ENCODE measurements at regions not wholly inside any gene's neighbourhood (a gene's known extent, or its start where the extent isn't known, plus 50 kb on each side); places are given as distances from the start of the nearest gene placed in this dataset.

DNA sequence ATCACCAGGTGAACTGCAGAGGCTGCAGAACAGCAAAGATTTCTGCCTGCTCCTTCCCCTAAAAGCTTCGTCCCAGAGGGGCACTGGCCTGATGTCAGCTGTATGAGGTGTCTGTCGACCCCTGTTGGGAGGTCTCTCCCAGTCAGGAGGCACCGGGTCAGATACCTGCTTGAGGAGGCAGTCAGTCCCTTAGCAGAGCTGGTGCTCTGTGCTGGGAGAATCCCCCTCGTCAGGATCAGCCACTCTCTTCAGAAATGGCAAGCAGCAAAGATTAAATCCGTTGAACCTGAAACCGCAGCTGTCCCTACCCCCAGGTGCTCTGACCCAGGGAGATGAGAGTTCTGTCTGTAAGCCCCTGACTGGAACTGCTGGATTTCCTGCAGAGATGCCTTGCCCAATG lies 1166.3 kb upstream of the ADGRL3 start:
- no peak for DNase-seq (ENCODE audit: low spot score)
- intact Hi-C loops (cut with DNase I) = no loop called here

DNA sequence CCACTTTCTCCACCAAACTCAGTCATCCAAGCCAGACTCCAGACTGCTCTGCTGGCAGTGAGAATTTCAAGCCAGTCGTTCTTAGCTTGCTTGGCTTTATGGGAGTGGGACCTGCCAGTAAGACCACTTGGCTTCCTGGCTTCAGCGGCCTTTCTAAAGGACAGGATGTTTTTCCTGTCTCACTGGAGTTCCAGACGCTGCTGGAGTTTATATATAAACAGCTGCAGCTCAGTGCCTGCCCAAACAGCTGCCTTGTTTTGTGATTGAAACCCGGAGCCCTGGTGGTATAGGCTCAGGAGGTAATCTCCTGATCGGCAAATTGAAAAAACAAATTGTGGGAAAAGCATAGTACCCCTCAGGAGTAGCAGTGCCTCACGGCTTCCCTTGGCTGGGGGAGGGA lies 1165.8 kb upstream of the ADGRL3 start:
- no peak for DNase-seq (ENCODE audit: low spot score)
- intact Hi-C loops (cut with DNase I) = no loop called here

DNA sequence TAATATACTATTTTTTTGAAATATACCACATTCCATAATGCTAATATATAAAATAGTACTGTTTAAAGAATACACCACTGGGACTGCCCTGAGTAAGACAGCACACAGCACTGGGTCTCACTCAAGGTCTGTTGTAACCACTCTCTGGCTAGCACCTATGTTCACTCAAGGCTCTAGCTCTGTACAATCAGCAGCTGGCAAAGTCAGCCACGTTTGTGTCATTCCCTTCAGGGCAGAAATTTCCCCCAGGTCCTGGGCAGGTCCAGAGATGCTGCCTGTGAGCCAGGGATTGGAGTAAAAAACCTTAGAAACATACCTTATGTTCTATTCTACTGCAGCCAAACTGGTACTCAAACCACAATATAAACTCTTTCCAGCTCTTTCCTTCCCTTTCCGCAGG lies 1160.2 kb upstream of the ADGRL3 start:
- intact Hi-C loops (cut with DNase I) = no loop called here
- DNase-seq (ENCODE audit: low spot score) = no peak

DNA sequence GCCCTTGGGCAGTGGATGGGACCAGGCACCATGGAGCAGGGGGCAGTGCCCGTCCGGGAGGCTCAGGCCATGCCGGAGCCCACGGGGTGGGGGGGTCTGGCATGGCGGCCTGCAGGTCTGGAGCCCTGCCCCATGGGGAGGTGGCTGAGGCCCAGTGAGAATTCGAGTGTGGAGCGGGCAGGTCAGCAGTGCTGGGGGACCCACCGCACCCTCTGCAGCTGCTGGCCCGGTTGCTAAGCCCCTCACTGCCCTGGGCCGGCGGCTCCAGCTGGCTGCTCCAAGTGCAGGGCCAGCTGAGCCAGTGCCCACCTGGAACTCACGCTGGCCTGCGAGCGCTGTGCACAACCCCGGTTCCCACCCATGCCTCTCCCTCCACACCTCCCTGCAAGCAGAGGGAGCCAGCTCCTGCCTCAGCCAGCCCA lies 1157.9 kb upstream of the ADGRL3 start:
- no peak for DNase-seq (ENCODE audit: low spot score)
- intact Hi-C loops (cut with DNase I) = no loop called here

DNA sequence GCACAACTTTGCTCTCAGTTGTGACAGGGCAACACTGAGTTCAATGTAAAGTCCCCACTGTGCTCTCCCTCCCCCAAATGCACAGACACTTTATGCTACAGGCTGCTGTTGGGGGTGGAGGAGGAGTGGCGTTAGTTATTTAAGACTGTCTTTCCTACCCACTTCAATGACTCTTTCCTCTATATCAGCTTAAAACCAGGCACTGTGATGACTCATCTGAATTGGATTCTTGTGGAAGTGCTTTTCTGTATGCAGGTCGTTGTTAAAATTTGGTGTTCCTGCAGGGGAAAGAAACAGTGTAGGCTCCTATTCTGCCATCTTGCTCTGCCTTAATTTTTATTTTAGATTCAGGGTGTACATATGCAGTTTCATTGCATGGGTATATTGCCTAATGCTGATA lies 1157.2 kb upstream of the ADGRL3 start:
- intact Hi-C loops (cut with DNase I) = no loop called here

DNA sequence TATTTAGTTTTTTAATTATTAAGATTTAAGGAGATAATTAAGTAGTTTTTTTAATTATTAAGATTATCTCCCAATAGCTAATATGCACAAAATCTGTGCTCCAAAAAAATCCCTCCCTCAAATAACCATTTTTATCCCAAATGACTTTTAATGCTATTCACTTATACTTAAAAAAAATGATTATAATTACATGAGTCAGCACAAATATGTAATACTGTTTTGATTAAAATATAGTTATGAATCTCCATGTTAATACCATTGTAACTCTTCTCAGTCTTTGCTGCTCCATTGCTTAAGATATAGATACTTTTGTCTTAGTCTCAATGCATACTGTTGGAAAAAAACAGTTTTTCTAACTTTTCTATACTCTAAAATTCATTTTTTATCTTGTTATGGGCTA lies 1121.1 kb upstream of the ADGRL3 start:
- DNase-seq (ENCODE audit: low spot score) = no peak
- intact Hi-C loops (cut with DNase I) = no loop called here

More for the DNA sequence above, 1157.2 kb upstream of the ADGRL3 start:
- no peak for DNase-seq (ENCODE audit: low spot score)

DNA sequence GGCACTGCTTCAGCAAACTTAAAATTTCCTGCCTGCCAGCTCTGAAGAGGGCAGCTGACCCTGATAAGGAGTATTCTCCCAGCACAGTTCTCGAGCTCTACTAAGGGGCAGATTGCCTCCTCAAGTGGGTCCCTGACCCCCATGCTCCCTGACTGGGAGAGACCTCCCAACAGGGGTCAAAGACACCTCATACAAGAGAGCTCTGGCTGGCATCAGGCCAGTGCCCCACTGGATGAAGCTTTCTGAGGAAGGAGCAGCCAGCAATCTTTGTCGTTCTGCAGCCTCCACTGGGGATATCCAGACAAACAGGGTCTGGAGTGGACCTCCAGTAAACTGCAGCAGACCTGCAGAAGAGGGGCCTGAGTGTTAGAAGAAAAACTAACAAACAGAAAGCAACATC lies 1118.3 kb upstream of the ADGRL3 start:
- peak; percentile 49 for DNase-seq (ENCODE audit: low spot score)
- intact Hi-C loops (cut with DNase I) = no loop called here

DNA sequence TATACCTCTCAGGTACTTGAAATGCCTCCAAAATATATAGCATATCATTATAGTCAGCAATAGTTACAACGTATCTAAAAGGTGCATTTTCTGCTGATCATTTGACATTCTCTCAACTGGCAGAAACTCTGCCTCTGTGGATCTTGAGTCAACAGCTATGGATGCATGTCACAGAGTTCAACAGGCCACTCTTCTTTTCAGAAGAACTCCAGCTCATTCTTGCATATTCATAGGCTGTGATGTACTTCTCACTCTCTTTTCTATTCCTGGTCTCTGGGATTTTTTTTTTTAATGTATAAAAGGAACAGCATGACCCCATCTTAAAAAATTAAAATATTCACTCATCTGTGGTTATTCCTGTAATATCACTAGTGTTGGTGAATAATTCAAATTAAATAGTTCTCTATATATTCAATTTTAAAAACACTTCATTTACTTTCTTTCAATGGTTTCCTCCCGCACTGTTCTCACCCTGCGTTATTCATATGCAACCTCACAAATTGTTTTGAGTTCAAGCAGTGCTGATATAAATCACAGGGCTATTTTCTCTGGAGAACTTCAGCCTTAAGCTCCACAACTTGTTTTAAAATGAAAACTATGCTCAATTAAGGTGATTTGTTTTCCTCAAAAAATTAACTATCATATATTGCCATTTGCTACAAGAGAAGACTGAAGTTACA lies 1111.2 kb upstream of the ADGRL3 start:
- no peak for DNase-seq (ENCODE audit: low spot score)
- intact Hi-C loops (cut with DNase I) = no loop called here

DNA sequence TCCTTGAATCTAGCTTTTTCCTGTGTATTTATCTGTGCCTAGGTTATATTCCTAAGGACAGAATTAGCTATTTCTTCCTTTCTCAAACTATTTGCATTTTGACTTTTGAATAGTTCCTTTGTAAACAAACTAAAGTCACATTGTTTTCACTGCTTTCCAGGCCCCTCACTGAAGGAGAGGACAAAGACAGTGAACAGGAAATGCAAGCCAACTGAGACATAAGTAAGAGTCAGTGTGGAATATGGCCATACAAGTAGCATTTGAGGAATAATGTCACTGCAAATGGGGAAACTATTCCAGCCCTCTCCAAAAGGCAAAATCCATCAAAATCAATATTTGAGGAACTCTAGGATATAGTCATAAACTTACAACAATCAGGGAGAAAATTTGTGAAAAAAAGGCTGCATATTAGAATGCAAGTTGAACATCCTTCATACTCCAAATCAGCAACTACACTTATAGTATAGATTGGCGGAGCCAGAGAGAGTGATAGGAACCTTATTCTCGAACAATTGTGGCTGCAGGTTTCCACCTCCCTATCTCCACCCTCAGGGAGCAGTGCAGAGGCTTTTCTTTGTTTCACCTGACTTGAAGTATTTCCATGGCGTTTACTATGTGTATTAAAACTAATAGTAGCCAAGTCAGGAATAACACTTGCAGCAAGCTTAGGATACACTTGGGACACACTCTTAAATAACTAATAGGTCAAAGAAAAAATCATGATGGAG lies 1110.4 kb upstream of the ADGRL3 start:
- intact Hi-C loops (cut with DNase I) = no loop called here
- no peak for DNase-seq (ENCODE audit: low spot score)

DNA sequence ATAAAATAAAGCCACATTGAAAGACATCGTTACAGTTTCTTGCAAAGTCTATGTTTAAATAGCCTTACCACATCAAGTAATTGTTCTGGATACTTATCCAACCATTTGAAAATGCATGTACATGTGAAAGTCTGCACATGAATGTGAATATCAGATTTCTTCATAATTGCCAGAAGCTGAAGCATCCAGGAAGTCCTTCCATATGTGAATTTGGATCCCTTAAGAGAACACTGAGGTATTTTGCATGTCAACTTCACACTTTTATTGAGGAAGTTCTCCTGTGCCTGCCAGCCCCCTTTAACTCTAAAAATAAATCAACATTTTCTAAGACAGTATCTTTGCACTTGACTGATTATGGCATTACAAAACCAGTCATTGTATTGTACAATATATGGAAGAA lies 1103.5 kb upstream of the ADGRL3 start:
- no peak for DNase-seq (ENCODE audit: low spot score)

DNA sequence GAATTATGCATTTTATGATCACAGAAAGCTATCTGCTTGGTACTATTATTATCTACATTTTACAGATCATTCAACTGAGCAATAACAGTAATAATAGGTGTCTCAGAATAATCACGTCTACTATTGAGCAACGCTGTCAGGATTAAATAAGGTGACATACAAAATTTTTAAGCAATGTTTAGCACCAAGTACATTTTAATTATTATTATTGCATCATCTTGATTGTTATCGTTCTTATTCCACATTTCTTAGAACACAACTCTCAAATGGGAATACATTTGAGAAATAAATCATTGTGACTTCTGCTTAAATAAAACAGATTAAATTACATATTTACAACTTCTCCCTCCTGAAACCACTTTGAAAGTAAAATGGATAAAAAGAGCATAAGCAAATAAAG lies 1083.5 kb upstream of the ADGRL3 start:
- no peak for DNase-seq (ENCODE audit: low spot score)
- intact Hi-C loops (cut with DNase I) = no loop called here

More for the DNA sequence above, 1103.5 kb upstream of the ADGRL3 start:
- intact Hi-C loops (cut with DNase I) = no loop called here

DNA sequence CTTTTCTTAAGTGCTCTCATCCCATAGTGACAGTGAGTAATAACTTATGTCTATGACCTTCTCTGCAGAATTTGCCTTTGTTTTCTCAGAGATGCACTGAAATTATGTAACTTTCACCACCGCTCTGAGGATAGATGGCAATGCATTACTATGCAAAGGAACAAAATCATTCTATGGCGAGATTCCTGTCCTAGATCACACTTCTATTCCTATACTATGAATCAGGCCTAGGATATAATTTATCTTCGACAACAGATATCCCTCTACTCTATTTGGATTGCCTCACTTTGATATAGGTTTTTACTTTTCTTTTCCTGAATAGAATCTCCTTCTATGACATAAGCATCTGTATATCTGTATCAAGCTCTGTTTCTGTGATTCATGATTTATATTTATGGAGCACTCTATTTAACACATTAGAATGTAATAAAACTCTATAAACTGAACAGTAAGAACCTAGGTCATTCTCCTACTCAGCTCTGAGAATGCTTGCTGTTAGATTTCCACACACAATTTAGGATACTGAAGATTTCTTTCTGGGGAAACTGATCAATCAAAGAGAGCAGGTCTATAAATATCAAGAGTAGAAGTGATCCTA lies 1082.3 kb upstream of the ADGRL3 start:
- no peak for DNase-seq (ENCODE audit: low spot score)
- intact Hi-C loops (cut with DNase I) = no loop called here

DNA sequence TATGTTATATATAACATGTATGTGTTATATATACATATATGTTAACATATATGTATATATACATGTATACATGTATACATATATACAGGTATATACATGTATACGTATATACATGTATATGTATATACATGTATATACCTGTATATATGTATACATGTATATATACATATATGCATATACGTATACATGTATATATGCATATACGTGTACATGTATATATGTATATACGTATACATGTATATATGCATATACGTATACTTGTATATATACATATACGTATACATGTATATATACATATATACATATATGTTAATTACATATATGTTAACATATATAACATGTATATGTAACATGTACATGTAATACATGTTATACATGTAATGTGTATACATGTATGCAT lies 1077.3 kb upstream of the ADGRL3 start:
- DNase-seq (ENCODE audit: low spot score) = no peak
- intact Hi-C loops (cut with DNase I) = no loop called here

DNA sequence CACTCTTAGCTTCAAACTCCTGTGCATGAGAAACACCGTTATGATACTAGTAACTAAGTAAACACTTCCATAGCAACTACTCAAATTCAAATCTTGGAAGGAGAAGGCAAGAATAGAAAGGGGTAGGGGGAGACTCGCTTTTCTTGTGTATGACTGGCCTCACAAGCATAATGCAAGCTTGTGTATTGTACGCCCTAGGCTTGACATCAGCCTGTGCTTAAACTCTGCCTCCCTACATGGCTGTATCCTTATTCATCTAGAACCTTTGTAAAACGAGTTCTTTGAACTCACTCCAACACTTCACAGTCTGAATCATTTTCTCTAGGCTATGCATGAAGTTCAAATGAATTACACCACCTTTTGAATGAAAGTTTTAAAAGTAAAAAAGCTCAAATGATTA lies 1071.2 kb upstream of the ADGRL3 start:
- intact Hi-C loops (cut with DNase I) = no loop called here
- no peak for DNase-seq (ENCODE audit: low spot score)

DNA sequence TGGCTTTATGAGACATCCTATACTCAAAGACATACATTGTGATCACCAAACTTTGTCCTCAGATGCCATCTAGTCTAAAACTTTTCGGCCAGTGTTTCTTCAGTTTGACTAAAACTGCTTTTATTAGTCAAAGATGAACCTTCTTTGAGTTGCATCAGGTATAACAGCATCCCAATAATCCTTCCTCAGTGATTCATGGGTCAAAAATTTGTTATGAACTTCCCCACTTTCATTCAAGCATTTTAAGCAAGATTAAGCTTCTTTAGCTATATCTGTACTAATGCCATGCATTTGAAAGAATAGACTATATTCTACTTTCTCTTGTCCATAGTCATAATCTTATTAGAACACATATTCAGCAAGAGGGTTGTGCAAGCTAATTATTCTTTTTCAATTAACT lies 1070.4 kb upstream of the ADGRL3 start:
- no peak for DNase-seq (ENCODE audit: low spot score)
- intact Hi-C loops (cut with DNase I) = no loop called here

DNA sequence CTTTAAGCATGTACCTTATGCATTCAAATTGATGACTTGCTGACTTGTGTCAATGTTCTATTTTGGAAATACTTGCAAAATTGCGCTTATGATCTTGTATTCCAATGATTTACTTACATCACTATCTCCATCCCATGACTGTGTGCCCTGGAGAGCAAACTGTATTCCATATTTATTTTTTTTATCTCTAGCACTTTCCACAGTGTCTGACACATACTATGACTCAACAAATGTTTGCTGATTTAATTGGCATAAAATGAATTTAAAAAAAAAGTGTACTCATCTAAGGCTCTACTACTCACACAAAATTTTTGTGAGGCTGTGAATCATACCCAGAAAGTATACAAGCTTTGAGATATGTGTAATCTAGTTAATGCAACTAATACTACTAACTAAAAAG lies 1066.8 kb upstream of the ADGRL3 start:
- DNase-seq (ENCODE audit: low spot score) = no peak
- intact Hi-C loops (cut with DNase I) = no loop called here

DNA sequence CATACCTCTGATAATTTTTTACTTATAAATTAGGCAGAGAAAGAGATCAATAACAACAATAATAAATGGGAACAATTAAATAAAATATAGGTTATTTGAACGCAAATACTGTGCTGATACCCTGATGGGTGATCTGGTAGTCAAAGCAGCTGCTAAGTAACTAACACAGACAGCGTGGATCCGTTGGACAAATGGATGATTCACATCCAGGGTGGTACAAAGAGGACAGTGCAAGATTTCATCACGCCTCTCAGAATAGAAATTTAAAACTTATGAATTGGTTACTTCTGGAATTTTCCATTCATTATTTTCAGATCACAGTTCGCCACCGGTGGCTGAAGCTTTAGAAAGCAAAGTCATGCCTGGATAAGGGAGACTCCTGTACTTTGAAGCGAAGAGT lies 1066.0 kb upstream of the ADGRL3 start:
- intact Hi-C loops (cut with DNase I) = no loop called here
- DNase-seq (ENCODE audit: low spot score) = no peak

DNA sequence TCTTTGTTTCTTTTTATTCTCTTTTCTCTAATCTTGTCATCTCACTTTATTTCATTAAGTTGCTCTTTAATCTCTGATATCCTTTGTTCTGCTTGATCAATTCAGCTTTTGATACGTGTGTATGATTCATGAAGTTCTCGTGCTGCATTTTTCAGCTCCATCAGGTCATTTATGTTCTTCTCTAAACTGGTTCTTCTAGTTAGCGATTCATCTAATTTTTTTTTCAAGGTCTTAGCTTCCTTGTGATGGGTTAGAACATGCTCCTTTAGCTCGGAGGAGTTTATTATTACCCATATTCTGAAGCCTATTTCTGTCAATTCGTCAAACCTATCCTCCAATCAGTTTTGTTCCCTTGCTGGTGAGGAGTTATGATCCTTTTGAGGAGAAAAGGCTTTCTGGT lies 1045.0 kb upstream of the ADGRL3 start:
- intact Hi-C loops (cut with DNase I) = no loop called here
- DNase-seq (ENCODE audit: low spot score) = no peak

DNA sequence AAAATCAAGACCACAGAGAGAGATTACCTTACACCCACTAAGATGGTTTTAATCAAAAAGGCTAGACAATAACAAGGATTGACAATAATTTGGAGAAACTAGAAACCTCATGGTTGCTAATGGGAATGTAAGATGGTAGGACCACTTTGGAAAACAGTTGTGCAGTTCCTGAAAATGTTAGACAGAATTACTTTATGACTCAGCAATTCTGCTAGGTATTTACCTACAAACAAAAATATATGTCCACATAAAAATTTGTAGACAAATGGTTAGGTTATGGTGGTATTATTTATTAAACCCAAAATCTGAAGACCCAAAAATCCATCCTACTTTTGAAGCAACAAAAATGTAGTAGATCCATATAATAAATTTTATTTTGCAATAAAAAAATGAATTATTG lies 1027.0 kb upstream of the ADGRL3 start:
- no peak for DNase-seq (ENCODE audit: low spot score)
- intact Hi-C loops (cut with DNase I) = no loop called here

DNA sequence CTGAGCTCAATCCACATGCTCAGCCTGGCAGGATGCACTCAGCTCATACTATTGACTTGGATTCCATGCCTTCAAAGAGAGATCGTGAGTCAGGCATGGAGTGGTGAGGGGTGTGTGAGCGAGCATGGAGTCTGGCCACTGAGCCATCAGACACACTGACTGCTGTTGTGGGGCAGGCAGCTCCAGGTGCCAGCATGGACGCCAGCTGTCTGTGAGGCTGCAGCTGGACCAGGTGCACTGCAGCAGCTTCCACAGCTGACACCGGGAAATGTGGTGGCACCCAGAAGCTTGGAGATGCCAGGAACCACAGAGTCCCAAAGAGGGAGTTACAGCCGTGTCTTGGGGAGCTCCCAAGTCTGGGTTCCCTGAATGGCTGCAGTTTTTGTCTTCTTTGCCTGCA lies 1026.4 kb upstream of the ADGRL3 start:
- intact Hi-C loops (cut with DNase I) = no loop called here
- DNase-seq (ENCODE audit: low spot score) = no peak

DNA sequence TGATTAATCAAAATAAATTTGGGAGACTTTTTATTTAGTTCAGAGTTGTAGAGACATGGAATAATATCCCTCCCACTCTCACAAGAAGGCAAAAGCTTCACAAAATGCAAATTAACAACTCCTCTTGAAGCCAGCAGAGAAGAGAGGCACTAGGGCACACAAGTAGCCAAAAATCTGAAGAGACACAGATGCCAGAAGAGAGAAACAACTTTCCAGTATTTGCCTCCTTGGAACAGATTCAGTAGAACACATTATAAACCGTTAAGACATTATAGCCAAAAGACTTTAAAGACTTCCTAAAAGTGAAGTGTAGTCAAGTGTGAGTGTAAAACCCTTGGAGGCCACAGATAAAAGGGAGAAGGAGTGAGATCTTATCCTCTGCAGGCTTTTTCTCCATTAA lies 1024.9 kb upstream of the ADGRL3 start:
- intact Hi-C loops (cut with DNase I) = no loop called here
- DNase-seq (ENCODE audit: low spot score) = no peak

Data from posterior vena cava (tissue), 2 donors.